Non-pigmented ciliary epithelial cell (primary cell): ENCODE measurements at regions not wholly inside any gene's neighbourhood (a gene's known extent, or its start where the extent isn't known, plus 50 kb on each side); places are given as distances from the start of the nearest gene placed in this dataset.

Source experiments
- DNase-seq: peaks from one replicate; pipeline ENCODE4 v3.0.0-alpha.2; 2010; ENCODE audit warnings: low read depth

DNA sequence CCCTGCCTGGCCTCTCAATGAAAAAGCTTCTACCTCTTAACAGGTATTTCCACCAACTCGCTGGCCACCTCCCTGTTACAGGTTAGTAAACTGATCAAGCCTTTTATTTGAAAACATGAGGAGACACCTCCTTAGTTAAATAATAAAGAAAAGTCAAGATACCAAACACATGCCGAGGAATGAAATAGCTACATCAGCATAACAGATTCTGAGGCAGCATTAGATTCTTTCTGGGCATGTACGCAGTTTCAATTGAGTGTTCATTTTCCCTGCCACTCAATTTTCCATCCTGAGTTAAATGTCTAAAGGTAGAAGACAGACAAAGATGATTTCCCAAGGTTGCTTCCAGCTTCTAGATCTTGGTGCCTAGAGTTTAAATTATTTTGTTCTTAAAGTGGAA is 250.5 kb upstream of the LRTM1 start:
- no peak for DNase-seq

DNA sequence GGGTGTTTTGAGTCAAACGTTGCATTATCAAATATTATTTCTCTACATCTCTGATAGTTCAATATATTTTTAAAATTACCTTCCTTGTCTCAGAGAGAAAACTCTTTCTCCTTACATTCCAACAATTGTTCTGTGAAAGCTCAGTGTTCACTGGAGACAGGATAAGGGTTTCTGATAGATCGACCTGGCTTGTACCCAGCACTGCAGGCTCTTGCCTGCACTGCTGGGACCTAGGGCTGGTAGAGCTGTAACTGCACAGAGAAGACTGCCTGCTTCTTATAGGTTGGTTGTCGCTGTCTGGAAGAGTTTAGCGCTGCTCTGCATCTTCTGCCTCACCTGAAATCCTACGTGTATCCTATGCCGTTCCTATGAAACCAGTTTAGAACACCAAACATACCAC is 249.9 kb upstream of the LRTM1 start:
- DNase-seq: no peak

- no peak for DNase-seq
Measured at GRCh38 chr3:55175423-55175822, 247.6 kb upstream of the LRTM1 start.

GRCh38 chr3:55174747-55175146 is 246.9 kb upstream of the LRTM1 start:
- no peak for DNase-seq

GRCh38 chr3:55173504-55173903 is 245.6 kb upstream of the LRTM1 start:
- DNase-seq: no peak

- DNase-seq: no peak
Measured at GRCh38 chr3:55172913-55173312, 245.1 kb upstream of the LRTM1 start.

GRCh38 chr3:55170444-55170843 is 242.6 kb upstream of the LRTM1 start:
- no peak for DNase-seq

DNA sequence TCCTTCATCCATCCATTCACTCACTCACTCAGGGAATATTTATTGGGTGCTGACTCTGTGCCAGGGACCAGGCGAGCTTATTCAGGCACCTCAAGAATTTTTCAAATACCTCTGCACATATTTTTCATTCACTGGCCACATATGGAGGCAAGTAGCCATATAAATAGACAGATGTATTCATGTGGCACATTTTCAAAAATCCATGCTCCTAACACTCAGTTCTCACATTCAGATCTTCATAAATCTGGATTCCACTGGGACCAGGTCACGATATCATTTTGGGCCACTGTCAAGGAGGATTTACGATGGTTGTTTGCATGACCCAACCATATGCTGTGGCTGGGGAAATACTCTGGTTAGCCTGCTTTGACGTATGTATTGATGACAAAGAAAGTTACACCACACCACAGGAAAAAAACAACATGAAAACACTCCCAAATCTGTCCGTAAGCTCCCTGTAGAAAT is 241.8 kb upstream of the LRTM1 start:
- peak; percentile 99 for DNase-seq

DNA sequence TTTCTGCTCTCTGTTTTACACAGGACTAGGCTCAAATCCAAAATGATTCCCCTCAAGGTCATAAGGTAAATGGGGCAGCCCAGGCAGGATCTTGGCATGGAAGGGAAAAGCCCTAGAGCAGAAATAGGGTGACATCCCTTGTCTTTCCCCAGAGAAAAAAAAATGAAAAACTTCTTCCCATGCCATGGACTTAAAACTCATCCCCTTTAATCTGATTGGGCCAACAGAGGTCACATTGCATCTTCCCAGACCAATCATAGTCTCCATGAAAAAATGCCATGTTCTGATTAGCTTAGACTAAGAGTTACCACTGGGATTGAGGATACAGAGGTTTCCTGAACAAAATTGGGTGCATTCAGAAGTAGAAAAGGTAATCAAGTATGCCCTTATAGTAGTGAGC is 241.3 kb upstream of the LRTM1 start:
- DNase-seq: no peak

DNA sequence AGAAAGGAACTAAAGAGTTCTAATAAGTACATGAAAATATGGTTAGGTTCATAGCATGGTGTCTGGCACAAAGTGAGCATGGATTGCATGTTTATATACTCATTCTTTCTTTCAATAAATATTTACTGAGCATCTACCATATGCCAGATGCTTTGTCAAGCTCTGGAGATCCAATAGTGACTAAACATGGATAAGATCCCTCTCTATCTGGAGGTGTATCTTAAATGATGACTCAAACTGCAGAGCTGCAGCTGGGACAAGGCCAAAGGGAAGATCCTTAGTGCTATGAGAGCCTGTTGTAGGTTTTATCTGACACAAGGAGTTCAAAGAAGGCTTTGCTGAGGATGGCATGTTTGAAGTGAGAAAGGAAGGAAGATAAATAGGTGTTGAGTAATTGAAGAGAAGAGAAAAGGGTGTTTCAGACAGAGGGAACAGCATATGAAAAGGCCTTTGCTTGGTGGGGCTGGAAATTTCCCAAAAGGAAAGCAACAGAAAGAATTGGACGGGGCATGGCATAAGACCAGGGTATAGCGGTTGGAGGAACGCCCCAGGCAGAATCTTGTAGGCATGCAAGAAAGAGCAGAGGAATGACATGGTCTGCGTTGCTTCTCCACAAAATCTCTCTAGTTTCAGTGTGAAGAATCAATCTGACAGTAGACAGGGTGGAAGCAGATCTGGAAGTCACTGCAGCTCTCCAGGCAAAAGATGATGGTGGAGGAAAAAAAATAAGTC is 239.9 kb upstream of the LRTM1 start:
- no peak for DNase-seq

DNA sequence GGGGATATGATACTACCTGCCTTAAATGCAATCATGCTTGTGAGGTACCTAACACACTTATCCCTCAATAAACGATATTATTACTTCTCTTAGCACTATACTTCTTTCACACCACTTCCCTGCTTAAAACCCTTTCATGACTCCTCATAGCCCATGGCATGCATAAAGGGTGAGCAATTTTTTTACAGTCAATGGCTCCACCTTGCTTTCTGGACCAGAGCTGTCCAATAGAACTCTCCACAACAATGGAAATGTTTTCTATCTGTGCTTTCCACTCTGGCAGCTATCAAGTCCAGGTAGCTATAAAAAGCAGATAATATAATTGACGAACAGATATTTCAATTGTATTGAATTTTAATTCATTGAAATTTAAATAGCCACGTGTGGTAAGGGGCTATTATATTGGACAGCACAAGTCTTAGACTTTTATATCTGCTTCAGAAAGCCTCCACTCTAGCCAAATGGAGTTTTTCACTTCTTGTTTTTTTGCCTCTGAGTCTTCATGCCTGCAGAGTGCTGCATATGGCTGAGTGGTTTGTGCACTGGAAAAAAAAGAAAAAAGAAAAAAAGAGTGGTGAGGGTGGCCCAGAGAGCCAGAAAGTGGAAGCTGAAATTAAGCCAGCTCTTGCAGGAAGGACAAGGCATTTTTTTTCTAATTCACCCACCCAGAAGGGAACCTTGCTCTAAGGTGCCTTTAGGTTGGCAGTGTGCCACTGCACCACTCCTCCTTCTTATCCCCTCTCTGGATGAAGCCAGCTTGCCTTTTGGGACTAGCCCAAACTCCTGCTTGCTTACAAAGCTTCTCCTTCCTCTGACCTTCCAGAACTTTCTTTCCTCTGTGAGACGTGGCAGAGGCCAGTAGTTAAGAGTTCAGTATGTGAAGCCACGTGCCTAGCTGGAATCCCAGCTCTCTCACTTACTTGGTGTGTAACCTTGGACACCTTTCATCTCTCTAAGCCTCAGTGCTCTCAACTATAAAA is 239.0 kb upstream of the LRTM1 start:
- no peak for DNase-seq

- DNase-seq: no peak
Measured at GRCh38 chr3:55165704-55166405, 238.0 kb upstream of the LRTM1 start.

DNA sequence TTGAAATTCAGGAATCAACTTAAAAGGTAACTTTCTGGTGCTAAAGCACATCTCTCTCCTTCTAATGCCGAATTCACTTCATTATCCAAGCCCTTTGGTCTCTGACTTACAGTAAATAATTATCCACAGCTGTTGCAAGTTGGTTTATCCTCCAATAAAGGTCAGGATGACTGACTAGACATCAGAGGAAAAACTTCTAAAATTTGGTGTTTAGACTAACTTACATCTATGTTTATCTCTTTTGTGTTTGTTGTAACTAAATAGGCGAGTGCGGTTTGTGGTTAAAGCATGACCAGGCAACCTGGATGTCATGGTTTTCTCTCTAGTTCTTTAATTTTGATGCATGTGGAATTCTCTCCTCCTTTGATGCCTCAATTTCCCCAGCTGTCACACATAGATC is 237.4 kb upstream of the LRTM1 start:
- DNase-seq: no peak

DNA sequence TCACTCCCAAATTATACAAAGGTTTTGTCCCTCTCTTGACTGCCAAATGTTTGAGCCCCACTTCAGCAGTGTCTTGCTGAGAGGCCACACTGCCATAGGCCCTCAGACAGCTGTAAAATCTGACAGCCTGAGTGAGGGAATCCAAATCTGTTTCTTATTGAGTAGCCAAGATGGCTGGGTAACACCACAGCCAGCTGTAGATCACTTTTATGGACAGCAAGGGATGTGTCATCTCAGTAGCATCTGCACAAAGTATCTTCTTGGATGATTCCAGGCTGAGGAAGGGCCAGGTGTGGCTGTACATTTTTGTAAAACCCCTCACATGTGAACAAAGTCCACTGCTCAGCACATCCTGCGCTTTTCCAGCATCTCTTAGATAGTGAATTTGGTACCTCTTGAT is 237.0 kb upstream of the LRTM1 start:
- no peak for DNase-seq

DNA sequence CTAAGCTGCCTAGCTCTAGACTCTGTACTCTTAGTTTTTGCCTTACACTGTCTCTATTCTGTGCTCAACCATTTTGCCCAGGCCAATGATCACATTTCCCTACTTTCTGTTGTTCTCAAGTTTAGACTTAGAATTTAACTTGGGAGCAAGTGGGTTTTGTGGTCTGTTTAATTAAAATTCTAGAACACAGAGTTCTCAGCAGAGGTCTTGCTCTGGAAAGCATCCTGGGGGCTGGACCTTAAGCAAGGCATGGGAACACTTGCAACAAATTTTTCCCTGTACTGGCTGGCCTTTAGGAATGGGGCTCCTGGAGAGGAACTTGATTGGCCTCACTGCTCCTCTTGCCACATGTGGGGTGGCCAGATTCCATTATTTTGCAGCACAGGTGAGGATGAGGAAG is 236.3 kb upstream of the LRTM1 start:
- DNase-seq: no peak

- no peak for DNase-seq
Measured at GRCh38 chr3:55163421-55163820, 235.6 kb upstream of the LRTM1 start.

- DNase-seq: no peak
Measured at GRCh38 chr3:55162031-55162795, 234.4 kb upstream of the LRTM1 start.

DNA sequence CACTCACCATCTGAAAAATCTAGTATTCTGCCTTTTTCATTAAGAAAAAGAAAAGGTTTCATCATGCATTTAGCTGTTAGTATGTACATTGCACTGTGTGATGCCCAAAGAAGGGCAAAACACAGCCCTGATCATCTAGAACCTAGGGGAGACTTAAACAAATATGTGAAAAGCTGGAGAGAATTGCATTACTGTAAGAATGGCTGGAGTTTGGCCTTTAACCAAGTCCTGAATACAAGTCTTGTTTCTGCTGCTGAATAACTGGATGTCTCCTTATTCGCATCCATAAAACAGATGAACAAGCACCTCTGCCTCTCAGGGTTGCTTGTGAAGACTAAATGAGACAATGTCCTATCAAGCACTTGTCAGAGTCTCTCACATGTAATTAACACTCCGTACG is 233.4 kb upstream of the LRTM1 start:
- DNase-seq: no peak

- DNase-seq: peak; percentile 96
Measured at GRCh38 chr3:55160241-55160983, 232.6 kb upstream of the LRTM1 start.

DNA sequence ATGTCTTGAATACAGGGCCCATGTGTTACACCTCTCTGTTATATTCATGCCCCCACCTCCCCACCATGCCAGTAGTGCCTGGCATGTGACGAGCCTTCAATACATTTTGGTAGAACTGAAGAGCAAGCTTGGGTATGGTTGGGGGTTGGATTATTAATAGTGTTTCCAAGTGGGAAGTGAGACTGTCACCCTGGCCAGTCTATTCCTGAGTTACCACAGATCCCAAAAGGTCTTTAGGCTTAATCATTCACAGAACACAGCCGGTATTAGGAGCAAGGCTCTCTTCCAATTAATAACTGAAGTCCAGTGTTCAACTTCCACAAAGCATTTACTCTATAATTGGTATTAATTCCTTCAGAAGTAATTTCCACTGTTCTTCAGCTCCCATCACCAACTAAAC is 231.9 kb upstream of the LRTM1 start:
- DNase-seq: no peak

DNA sequence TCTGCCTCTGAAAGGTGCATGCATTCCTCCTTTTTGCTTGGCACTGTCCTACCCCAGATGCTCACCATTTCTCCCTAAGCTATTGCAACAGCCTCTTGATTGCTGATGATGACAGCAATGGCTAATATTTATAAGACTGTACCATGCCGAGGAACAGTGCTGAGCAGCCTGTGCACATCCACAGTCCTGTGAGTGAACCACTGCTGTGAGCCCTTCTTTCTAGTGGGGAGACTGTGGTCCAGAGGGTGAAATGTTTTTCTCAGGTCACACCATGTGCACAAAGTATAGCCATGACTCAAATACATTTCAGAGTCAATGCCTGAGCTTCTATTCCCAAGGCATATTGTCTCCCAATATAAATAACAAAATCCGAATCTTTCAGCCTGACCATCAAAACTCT is 231.2 kb upstream of the LRTM1 start:
- DNase-seq: no peak
